ENCODE measurements at regions not wholly inside any gene's neighbourhood (a gene's known extent, or its start where the extent isn't known, plus 50 kb on each side); places are given as distances from the start of the nearest gene placed in this dataset.

GRCh38 chr15:31815411-31816155 lies 214.7 kb upstream of the CHRNA7 start:
- TF ChIP-seq CTCF (IDR thresholded peaks at IDR 0.05) (no peak), POLR2A (IDR thresholded peaks at IDR 0.05) (no peak)

Measured in testis (tissue), 2 donors.